ENCODE measurements at regions not wholly inside any gene's neighbourhood (a gene's known extent, or its start where the extent isn't known, plus 50 kb on each side); places are given as distances from the start of the nearest gene placed in this dataset.

GRCh38 chr1:163656095-163656759 lies 334.5 kb downstream of the NUF2 start:
- DNase-seq (ENCODE audit: low spot score): no peak

- DNase-seq (ENCODE audit: low spot score): no peak
Measured at GRCh38 chr1:163657719-163658118, 336.0 kb downstream of the NUF2 start.

- DNase-seq (ENCODE audit: low spot score): no peak
Measured at GRCh38 chr1:163661391-163661790, 339.6 kb downstream of the NUF2 start.

- no peak for DNase-seq (ENCODE audit: low spot score)
Measured at GRCh38 chr1:163664671-163665335, 343.0 kb downstream of the NUF2 start.

- DNase-seq (ENCODE audit: low spot score): no peak
Measured at GRCh38 chr1:163668472-163668871, 346.7 kb downstream of the NUF2 start.

GRCh38 chr1:163670989-163671757 lies 349.4 kb downstream of the NUF2 start:
- DNase-seq (ENCODE audit: low spot score): no peak

- DNase-seq (ENCODE audit: low spot score): no peak
Measured at GRCh38 chr1:163672976-163673758, 351.4 kb downstream of the NUF2 start.

- no peak for DNase-seq (ENCODE audit: low spot score)
Measured at GRCh38 chr1:163673759-163674151, 352.0 kb downstream of the NUF2 start.

GRCh38 chr1:163674236-163674635 lies 352.5 kb downstream of the NUF2 start:
- no peak for DNase-seq (ENCODE audit: low spot score)

GRCh38 chr1:163684785-163685184 lies 363.0 kb downstream of the NUF2 start:
- DNase-seq (ENCODE audit: low spot score): no peak

- DNase-seq (ENCODE audit: low spot score): no peak
Measured at GRCh38 chr1:163692266-163692665, 370.5 kb downstream of the NUF2 start.

GRCh38 chr1:163697137-163697536 lies 375.4 kb downstream of the NUF2 start:
- DNase-seq (ENCODE audit: low spot score): no peak

- DNase-seq (ENCODE audit: low spot score): no peak
Measured at GRCh38 chr1:163701783-163702374, 380.1 kb downstream of the NUF2 start.

GRCh38 chr1:163703794-163704193 lies 382.0 kb downstream of the NUF2 start:
- DNase-seq (ENCODE audit: low spot score): no peak

- DNase-seq (ENCODE audit: low spot score): no peak
Measured at GRCh38 chr1:163706915-163707314, 385.2 kb downstream of the NUF2 start.

- DNase-seq (ENCODE audit: low spot score): no peak
Measured at GRCh38 chr1:163709636-163710035, 387.9 kb downstream of the NUF2 start.

GRCh38 chr1:163712321-163712720 lies 390.6 kb downstream of the NUF2 start:
- DNase-seq (ENCODE audit: low spot score): no peak

- no peak for DNase-seq (ENCODE audit: low spot score)
Measured at GRCh38 chr1:163720294-163720693, 398.5 kb downstream of the NUF2 start.

GRCh38 chr1:163725551-163725950 lies 403.8 kb downstream of the NUF2 start:
- no peak for DNase-seq (ENCODE audit: low spot score)

GRCh38 chr1:163730411-163730821 lies 408.7 kb downstream of the NUF2 start:
- DNase-seq (ENCODE audit: low spot score): no peak

GRCh38 chr1:163737261-163737660 lies 415.5 kb downstream of the NUF2 start:
- DNase-seq (ENCODE audit: low spot score): no peak

GRCh38 chr1:163744301-163744887 lies 422.6 kb downstream of the NUF2 start:
- DNase-seq (ENCODE audit: low spot score): no peak

Measured in hematopoietic multipotent progenitor cell treated with erythropoietin and hydrocortisone succinate and interleukin-3 and kit ligand, for 17 days (in vitro differentiated cells).